Thyroid gland (tissue), 4 donors: ENCODE measurements at regions not wholly inside any gene's neighbourhood (a gene's known extent, or its start where the extent isn't known, plus 50 kb on each side); places are given as distances from the start of the nearest gene placed in this dataset.

ENCODE experiments used
- DNase-seq, 2 donors: peaks; one replicate each; pipeline ENCODE4 v3.0.0-alpha.2; 2019
- H3K27ac ChIP-seq, 3 donors: fragments of 200-600 bp; sonication (generic); 1 replicate in 2 of 3; 2 replicates in 1 of 3; pipeline ENCODE4 v1.5.1; 2016 to 2019; ENCODE audit warnings: mild to moderate bottlenecking in 1 of 3, moderate library complexity in 1 of 3
- H3K27me3 ChIP-seq: fragments of 200-600 bp; sonication (generic); one replicate; pipeline ENCODE4 v1.5.1; 2019
- H3K36me3 ChIP-seq, 2 donors: fragments of 200-600 bp; sonication (generic); one replicate each; pipeline ENCODE4 v1.5.1; 2016 to 2019
- H3K4me1 ChIP-seq, 2 donors: fragments of 200-600 bp; sonication (generic); one replicate each; pipeline ENCODE4 v1.5.1; 2017 to 2019
- H3K4me3 ChIP-seq, 3 donors: fragments of 200-600 bp; sonication (generic); replicated peaks in 1 of 3; 1 replicate in 2 of 3; 2 replicates in 1 of 3; pipeline ENCODE4 v1.5.1; 2016; ENCODE audit warnings: mild to moderate bottlenecking in 1 of 3
- H3K9me3 ChIP-seq: fragments of 200-600 bp; sonication (generic); one replicate; pipeline ENCODE4 v1.5.1; 2017
- POLR2A ChIP-seq, 2 donors: fragments of 450-650 bp; IDR thresholded peaks; one replicate each; pipeline ENCODE4 v1.6.1; 2017; ENCODE audit warnings: antibody characterized with exemption in 2 of 2, mild to moderate bottlenecking in 2 of 2, moderate library complexity in 1 of 2
- WGBS, 2 donors: methylation state at CpG; one replicate each; pipeline ENCODE4 v1.1.5; 2017; 5-methylcytosine and 5-hydroxymethylcytosine counted together
- intact Hi-C: fragments of 100-400 bp; cut with DNase I; formaldehyde crosslinking; loops from one replicate; pipeline ENCODE4 v1.15.1; 2023
- TF ChIP-seq, protein P1 (sequence below), 6 experiments: fragments of 200-600 bp in 3 of 6; fragments of 450-650 bp in 3 of 6; sonication (generic) in 3 of 6; IDR thresholded peaks; one replicate each; pipeline ENCODE4 v1.5.1; 2016 to 2019; ENCODE audit warnings: antibody characterized with exemption in 6 of 6, mild to moderate bottlenecking in 2 of 6, inconsistent platforms in 1 of 6, moderate library complexity in 1 of 6

DNA sequence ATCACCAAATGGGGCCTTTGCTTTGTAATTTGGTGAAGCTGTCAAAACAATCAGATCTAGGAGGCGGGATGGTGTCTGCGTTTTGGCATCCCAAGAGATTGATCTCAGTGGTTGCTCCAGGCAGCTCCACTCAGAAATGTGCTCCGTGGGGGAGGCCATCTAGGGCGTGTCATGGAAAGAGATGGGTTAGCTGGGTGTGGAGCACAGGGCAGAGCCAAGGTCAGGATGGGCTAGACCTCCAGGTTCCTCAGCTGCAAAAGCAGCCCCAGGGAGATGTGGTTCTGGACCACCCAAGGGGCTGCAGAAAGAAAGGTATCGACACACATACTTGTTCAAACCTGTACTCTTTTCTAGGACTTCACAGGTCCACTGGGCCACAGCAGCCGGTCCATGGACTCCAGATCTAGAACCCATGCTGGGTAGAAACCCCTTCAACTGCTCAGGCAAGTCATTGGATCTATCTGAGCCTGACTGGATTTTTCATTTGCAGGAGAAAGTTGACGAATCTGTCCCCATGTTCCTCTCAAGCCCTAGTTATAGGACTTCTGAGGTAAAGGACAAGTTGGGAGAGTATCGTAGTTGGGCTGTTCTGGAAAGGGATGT is 270.2 kb upstream of the RPL38 start:
- no peaks in the 10 kb centered on the region for H3K36me3 ChIP-seq
- 93 to 94% methylated on average over 8 of the region's 8 CpGs for WGBS, 2 donors
- no peak overlapping the region for H3K4me3 ChIP-seq
- H3K27ac ChIP-seq = no peak overlapping the region
- DNase-seq = no peak
- H3K4me1 ChIP-seq = no peaks in the 10 kb centered on the region
- no peaks in the 10 kb centered on the region for H3K9me3 ChIP-seq
- TF ChIP-seq, protein P1, sequence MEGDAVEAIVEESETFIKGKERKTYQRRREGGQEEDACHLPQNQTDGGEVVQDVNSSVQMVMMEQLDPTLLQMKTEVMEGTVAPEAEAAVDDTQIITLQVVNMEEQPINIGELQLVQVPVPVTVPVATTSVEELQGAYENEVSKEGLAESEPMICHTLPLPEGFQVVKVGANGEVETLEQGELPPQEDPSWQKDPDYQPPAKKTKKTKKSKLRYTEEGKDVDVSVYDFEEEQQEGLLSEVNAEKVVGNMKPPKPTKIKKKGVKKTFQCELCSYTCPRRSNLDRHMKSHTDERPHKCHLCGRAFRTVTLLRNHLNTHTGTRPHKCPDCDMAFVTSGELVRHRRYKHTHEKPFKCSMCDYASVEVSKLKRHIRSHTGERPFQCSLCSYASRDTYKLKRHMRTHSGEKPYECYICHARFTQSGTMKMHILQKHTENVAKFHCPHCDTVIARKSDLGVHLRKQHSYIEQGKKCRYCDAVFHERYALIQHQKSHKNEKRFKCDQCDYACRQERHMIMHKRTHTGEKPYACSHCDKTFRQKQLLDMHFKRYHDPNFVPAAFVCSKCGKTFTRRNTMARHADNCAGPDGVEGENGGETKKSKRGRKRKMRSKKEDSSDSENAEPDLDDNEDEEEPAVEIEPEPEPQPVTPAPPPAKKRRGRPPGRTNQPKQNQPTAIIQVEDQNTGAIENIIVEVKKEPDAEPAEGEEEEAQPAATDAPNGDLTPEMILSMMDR (IDR thresholded peaks at IDR 0.05) = no peak
- no peak for TF ChIP-seq POLR2A (IDR thresholded peaks at IDR 0.05)
- intact Hi-C loops = no loop called here
- no peaks in the 10 kb centered on the region for H3K27me3 ChIP-seq

- no peak for DNase-seq
- Histone ChIP-seq H3K4me1 (no peaks in the 10 kb centered on the region), H3K4me3 (no peak overlapping the region), H3K36me3 (no peaks in the 10 kb centered on the region), H3K27ac (no peak overlapping the region), H3K27me3 (no peaks in the 10 kb centered on the region), H3K9me3 (no peaks in the 10 kb centered on the region)
- intact Hi-C loops = no loop called here
- TF ChIP-seq, protein P1 (IDR thresholded peaks at IDR 0.05) = no peak
- no peak for TF ChIP-seq POLR2A (IDR thresholded peaks at IDR 0.05)
Observed at GRCh38 chr17:73933871-73934270, 269.6 kb upstream of the RPL38 start.

- DNase-seq = no peak
- Histone ChIP-seq H3K9me3 (no peaks in the 10 kb centered on the region), H3K4me1 (no peaks in the 10 kb centered on the region), H3K36me3 (no peaks in the 10 kb centered on the region), H3K27me3 (no peaks in the 10 kb centered on the region), H3K27ac (no peak overlapping the region), H3K4me3 (no peak overlapping the region)
- 50 to 60% methylated on average over 2 of the region's 2 CpGs for WGBS, 2 donors
- intact Hi-C loops = no loop called here
- no peak for TF ChIP-seq POLR2A (IDR thresholded peaks at IDR 0.05)
- TF ChIP-seq, protein P1 (IDR thresholded peaks at IDR 0.05) = no peak
Observed at GRCh38 chr17:73934696-73935095, 268.8 kb upstream of the RPL38 start.

GRCh38 chr17:73936908-73937627 is 266.4 kb upstream of the RPL38 start:
- Histone ChIP-seq H3K4me3 (no peak overlapping the region), H3K9me3 (no peaks in the 10 kb centered on the region), H3K4me1 (no peaks in the 10 kb centered on the region), H3K27me3 (no peaks in the 10 kb centered on the region), H3K36me3 (no peaks in the 10 kb centered on the region), H3K27ac (no peak overlapping the region)
- no peak for DNase-seq
- TF ChIP-seq, protein P1 (IDR thresholded peaks at IDR 0.05) = no peak
- TF ChIP-seq POLR2A (IDR thresholded peaks at IDR 0.05) = no peak
- intact Hi-C loops = no loop called here
- WGBS, 2 donors = 84 to 88% methylated on average over 6 to 8 of the region's 8 CpGs

- H3K27me3 ChIP-seq = no peaks in the 10 kb centered on the region
- no peak for TF ChIP-seq POLR2A (IDR thresholded peaks at IDR 0.05)
- TF ChIP-seq, protein P1 (IDR thresholded peaks at IDR 0.05) = no peak
- no peaks in the 10 kb centered on the region for H3K4me1 ChIP-seq
- intact Hi-C loops = no loop called here
- no peak for DNase-seq
- no peak overlapping the region for H3K27ac ChIP-seq
- H3K9me3 ChIP-seq = no peaks in the 10 kb centered on the region
- WGBS, 2 donors = 92% methylated on average over 2 of the region's 2 CpGs
- H3K36me3 ChIP-seq = no peaks in the 10 kb centered on the region
- no peak overlapping the region for H3K4me3 ChIP-seq
Observed at GRCh38 chr17:73938706-73939105, 264.8 kb upstream of the RPL38 start.
